ENCODE measurements at regions not wholly inside any gene's neighbourhood (a gene's known extent, or its start where the extent isn't known, plus 50 kb on each side); places are given as distances from the start of the nearest gene placed in this dataset.
"Not testable (repeated sequence)": the region's sequence is repeated elsewhere in the genome, so short reads cannot be mapped to it uniquely, and the experiment has no call there.

- not testable (repeated sequence) for DNase-seq (ENCODE audit: low spot score)
Observed at GRCh38 chr20:53644108-53644507, 50.5 kb upstream of the ZNF217 start.

Data from CD4-positive, alpha-beta T cell treated with Interleukin-6 at 100 ng/mL for 8 hours (primary cell).